MM.1S (cell line): ENCODE measurements at regions not wholly inside any gene's neighbourhood (a gene's known extent, or its start where the extent isn't known, plus 50 kb on each side); places are given as distances from the start of the nearest gene placed in this dataset.

Experiments used
- DNase-seq: peaks from one replicate; pipeline ENCODE4 v3.0.0-alpha.2; 2015
- H2AFZ ChIP-seq: fragments of 300-600 bp; sonication (generic); 2 replicates; pipeline ENCODE4 v1.6.0; 2016; ENCODE audit warnings: antibody characterized with exemption, low read length
- H3F3A ChIP-seq: fragments of 300-600 bp; sonication (generic); 2 replicates; pipeline ENCODE4 v1.6.1; 2016; ENCODE audit warnings: mild to moderate bottlenecking, antibody characterized with exemption, low read length, moderate library complexity, mixed read lengths; ENCODE audit not compliant: insufficient read depth
- H3K27ac ChIP-seq: fragments of 300-600 bp; sonication (generic); 2 replicates; pipeline ENCODE4 v1.5.1; 2016; ENCODE audit warnings: mild to moderate bottlenecking, low read length
- H3K27me3 ChIP-seq: fragments of 300-600 bp; sonication (generic); replicated peaks from 2 replicates; pipeline ENCODE4 v1.6.0; 2016; ENCODE audit warnings: low read length; ENCODE audit not compliant: insufficient read depth
- H3K36me3 ChIP-seq: fragments of 300-600 bp; sonication (generic); replicated peaks from 2 replicates; pipeline ENCODE4 v1.6.1; 2016; ENCODE audit warnings: mild to moderate bottlenecking, low read length, mixed read lengths; ENCODE audit not compliant: insufficient read depth
- H3K4me1 ChIP-seq: fragments of 300-600 bp; sonication (generic); 2 replicates; pipeline ENCODE4 v1.6.1; 2016; ENCODE audit warnings: low read length, mixed read lengths
- H3K4me2 ChIP-seq: fragments of 300-600 bp; sonication (generic); 2 replicates; pipeline ENCODE4 v1.6.0; 2016; ENCODE audit warnings: low read depth, low read length
- H3K4me3 ChIP-seq: fragments of 300-600 bp; sonication (generic); 2 replicates; pipeline ENCODE4 v1.5.1; 2016; ENCODE audit warnings: low read length, mixed read lengths
- H3K79me2 ChIP-seq: fragments of 300-600 bp; sonication (generic); 2 replicates; pipeline ENCODE4 v1.6.1; 2016; ENCODE audit warnings: mixed run types, low read length, mixed read lengths
- H3K9ac ChIP-seq: fragments of 300-600 bp; sonication (generic); 2 replicates; pipeline ENCODE4 v1.6.1; 2016; ENCODE audit warnings: low read length, mixed read lengths
- H3K9me2 ChIP-seq: fragments of 300-600 bp; sonication (generic); replicated peaks from 2 replicates; pipeline ENCODE4 v1.6.1; 2016; ENCODE audit warnings: mild to moderate bottlenecking, low read length, mixed read lengths; ENCODE audit not compliant: insufficient read depth
- H3K9me3 ChIP-seq: fragments of 300-600 bp; sonication (generic); replicated peaks from 2 replicates; pipeline ENCODE4 v1.6.1; 2016; ENCODE audit warnings: mild to moderate bottlenecking, low read length, mixed read lengths; ENCODE audit not compliant: insufficient read depth
- H4K20me1 ChIP-seq: fragments of 300-600 bp; sonication (generic); 2 replicates; pipeline ENCODE4 v1.6.1; 2016; ENCODE audit warnings: mild to moderate bottlenecking, low read length, moderate library complexity, mixed read lengths; ENCODE audit not compliant: insufficient read depth
- EZH2 ChIP-seq: fragments of 300-600 bp; sonication (generic); optimal IDR thresholded peaks from 2 replicates; pipeline ENCODE3; 2017; ENCODE audit warnings: low read depth, mild to moderate bottlenecking, antibody characterized with exemption, low read length, mixed read lengths
- EZH2phosphoT487 ChIP-seq: fragments of 300-600 bp; sonication (generic); IDR thresholded peaks from 2 replicates; pipeline ENCODE4 v1.6.1; 2018; ENCODE audit warnings: antibody characterized with exemption, low read length
- TF ChIP-seq, protein P1 (sequence below): fragments of 300-600 bp; sonication (generic); IDR thresholded peaks from 2 replicates; pipeline ENCODE4 v1.5.1; 2016; ENCODE audit warnings: antibody characterized with exemption, low read length, mixed read lengths

DNA sequence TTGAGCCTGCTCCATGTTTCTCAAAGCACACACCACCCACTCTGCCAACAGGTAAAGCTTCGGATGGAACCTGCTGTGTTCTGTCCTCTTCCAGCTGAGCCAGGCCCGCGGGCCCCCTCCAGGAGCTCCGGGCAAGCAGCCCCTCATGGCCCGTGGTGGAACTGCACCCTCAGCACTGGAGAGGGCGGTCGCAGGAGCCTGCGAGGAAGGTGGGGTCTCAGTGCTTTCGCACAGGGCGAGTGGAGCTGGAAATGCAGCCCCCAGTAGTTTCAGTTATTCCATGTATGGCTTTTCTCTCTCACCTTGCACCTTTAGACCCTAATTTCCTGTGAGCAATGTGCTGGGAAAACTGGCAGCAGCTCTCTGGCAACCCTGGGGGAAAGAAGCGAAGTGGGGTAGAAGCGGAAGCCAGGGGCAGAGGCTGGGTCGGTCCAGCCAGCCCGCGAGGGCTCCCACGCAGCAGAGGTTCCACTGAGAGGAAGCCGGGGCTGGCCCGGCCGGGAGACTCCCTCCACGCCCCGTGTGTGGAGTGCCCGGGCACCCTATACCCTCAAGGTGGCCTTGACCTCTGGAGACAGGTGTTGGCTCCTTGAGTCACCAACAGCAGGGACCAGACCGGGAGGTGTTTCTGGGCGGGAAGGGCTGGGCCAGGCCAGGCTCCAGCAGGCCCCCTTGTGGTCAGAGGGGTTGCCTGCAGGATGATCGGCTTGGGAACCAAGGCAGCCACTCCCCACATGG lies 119.9 kb upstream of the TMEM45B start:
- H4K20me1 ChIP-seq: no peaks in the 10 kb centered on the region
- H3K4me2 ChIP-seq: peak overlapping the region; percentile 79
- peak overlapping the region; percentile 92 for H2AFZ ChIP-seq
- H3K4me1 ChIP-seq: peaks cover 14% of the 10 kb centered on the region; the same call in 1 of the 2 replicates
- H3K27ac ChIP-seq: peak overlapping the region; percentile 56; the same call in 1 of the 2 replicates
- H3F3A ChIP-seq: no peaks in the 10 kb centered on the region
- peak; percentile 81 for DNase-seq
- no peaks in the 10 kb centered on the region for H3K27me3 ChIP-seq
- H3K36me3 ChIP-seq: no peaks in the 10 kb centered on the region
- H3K79me2 ChIP-seq: no peaks in the 10 kb centered on the region
- no peaks in the 10 kb centered on the region for H3K9me3 ChIP-seq
- H3K9ac ChIP-seq: peak overlapping the region; percentile 76
- H3K9me2 ChIP-seq: no peaks in the 10 kb centered on the region
- TF ChIP-seq EZH2phosphoT487: no peak
- TF ChIP-seq, protein P1, sequence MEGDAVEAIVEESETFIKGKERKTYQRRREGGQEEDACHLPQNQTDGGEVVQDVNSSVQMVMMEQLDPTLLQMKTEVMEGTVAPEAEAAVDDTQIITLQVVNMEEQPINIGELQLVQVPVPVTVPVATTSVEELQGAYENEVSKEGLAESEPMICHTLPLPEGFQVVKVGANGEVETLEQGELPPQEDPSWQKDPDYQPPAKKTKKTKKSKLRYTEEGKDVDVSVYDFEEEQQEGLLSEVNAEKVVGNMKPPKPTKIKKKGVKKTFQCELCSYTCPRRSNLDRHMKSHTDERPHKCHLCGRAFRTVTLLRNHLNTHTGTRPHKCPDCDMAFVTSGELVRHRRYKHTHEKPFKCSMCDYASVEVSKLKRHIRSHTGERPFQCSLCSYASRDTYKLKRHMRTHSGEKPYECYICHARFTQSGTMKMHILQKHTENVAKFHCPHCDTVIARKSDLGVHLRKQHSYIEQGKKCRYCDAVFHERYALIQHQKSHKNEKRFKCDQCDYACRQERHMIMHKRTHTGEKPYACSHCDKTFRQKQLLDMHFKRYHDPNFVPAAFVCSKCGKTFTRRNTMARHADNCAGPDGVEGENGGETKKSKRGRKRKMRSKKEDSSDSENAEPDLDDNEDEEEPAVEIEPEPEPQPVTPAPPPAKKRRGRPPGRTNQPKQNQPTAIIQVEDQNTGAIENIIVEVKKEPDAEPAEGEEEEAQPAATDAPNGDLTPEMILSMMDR: peak; percentile 73
- no peak for TF ChIP-seq EZH2
- peak overlapping the region; percentile 64 for H3K4me3 ChIP-seq

DNA sequence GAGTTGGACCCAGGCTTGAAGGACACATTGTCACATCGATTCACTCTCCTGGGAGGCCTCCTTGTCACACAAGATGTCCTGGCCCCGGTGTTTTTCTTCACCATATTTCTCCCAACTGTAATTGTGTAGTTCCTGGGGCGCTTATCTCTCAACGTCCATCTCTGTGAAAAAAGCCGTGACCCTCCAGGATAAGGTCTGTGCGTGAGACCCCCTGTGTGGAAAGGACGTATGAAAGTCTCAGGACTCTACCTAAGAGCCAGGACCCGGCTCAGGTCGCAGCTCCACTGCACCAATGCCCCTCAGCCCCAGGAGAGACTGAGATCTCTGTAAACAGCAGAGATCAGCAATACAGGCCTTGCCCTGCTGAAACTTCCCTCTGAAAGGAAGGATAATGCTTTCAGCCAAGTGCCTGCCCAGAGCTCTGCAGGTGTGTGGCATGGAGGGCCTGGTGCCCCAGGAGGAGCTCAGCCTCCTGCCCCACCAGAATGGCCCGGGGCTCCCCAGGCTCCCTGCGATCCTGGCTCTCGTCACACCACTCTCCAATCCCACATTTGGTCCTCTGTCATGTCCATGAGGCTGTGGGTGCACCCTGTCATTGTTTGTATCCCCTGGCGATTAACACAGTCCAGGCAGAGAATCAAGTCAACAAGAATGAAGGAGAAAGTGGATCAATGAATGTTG lies 119.2 kb upstream of the TMEM45B start:
- TF ChIP-seq, protein P1: no peak
- TF ChIP-seq EZH2phosphoT487 (no peak), EZH2 (no peak)
- no peak overlapping the region for H3K4me2 ChIP-seq
- no peaks in the 10 kb centered on the region for H3K9me3 ChIP-seq
- H3K4me1 ChIP-seq: peaks cover 14% of the 10 kb centered on the region; the same call in 1 of the 2 replicates
- H3K36me3 ChIP-seq: no peaks in the 10 kb centered on the region
- DNase-seq: no peak
- H4K20me1 ChIP-seq: no peaks in the 10 kb centered on the region
- H2AFZ ChIP-seq: 0 out of 2 replicates have a peak overlapping the region, but pooled peaks have one; percentile 33
- H3K9ac ChIP-seq: no peak overlapping the region
- no peaks in the 10 kb centered on the region for H3K79me2 ChIP-seq
- H3K9me2 ChIP-seq: no peaks in the 10 kb centered on the region
- no peaks in the 10 kb centered on the region for H3K27me3 ChIP-seq
- no peaks in the 10 kb centered on the region for H3F3A ChIP-seq
- no peak overlapping the region for H3K4me3 ChIP-seq
- H3K27ac ChIP-seq: no peak overlapping the region

DNA sequence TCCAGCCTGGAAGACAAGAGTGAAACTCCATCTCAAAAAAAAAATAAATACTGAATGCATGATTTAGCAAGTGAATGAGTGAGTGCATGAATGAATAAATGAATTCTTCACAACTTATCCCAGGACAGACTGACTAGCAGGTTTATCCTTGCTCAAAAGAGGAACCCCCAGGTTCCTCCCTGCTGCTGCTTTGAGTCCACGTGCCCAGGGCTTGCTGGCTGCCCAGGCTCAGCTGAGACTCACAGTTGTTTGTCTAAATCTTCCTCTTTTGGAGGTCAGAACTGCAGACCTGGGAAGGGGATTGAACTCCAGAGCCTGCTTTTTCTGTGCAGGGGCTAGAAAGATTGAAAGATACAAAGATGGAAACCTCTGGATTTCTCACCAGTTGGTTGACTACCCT lies 117.4 kb upstream of the TMEM45B start:
- Histone ChIP-seq H3K27me3 (no peaks in the 10 kb centered on the region), H3K79me2 (no peaks in the 10 kb centered on the region), H3K9me3 (no peaks in the 10 kb centered on the region), H3K4me1 (peaks cover 14% of the 10 kb centered on the region; the same call in 1 of the 2 replicates), H3K9ac (no peak overlapping the region), H3K27ac (no peak overlapping the region), H3K4me2 (no peak overlapping the region), H3F3A (no peaks in the 10 kb centered on the region), H2AFZ (no peak overlapping the region), H3K36me3 (no peaks in the 10 kb centered on the region), H4K20me1 (no peaks in the 10 kb centered on the region), H3K9me2 (no peaks in the 10 kb centered on the region), H3K4me3 (no peak overlapping the region)
- DNase-seq: no peak
- TF ChIP-seq, protein P1: no peak
- TF ChIP-seq EZH2 (no peak), EZH2phosphoT487 (no peak)
